SK-N-SH (cell line): ENCODE measurements at regions not wholly inside any gene's neighbourhood (a gene's known extent, or its start where the extent isn't known, plus 50 kb on each side); places are given as distances from the start of the nearest gene placed in this dataset.

Experiments
- CTCF ChIA-PET: fragments of 300-600, 350-600 bp; formaldehyde crosslinking; extraction: SDS; loops from one replicate; lab custom pipeline; 2021; lab: Yijun Ruan, JAX
- POLR2A ChIA-PET: fragments of 350-600 bp; sonication (Branson Sonifier 250); formaldehyde crosslinking; extraction: SDS; loops from one replicate; lab custom pipeline; 2020; ENCODE audit warnings: antibody characterized with exemption, inconsistent platforms; lab: Yijun Ruan, JAX
- DNase-seq: peaks from one replicate; pipeline ENCODE4 v3.0.0; 2012
- H2AFZ ChIP-seq: fragments of 200-600 bp; sonication (generic); 2 replicates; pipeline ENCODE4 v1.8.1; 2016; ENCODE audit warnings: antibody characterized with exemption, mild to moderate bottlenecking, low read depth
- H3F3A ChIP-seq: fragments of 200-600 bp; sonication (generic); replicated peaks from 2 replicates; pipeline ENCODE3; 2016; ENCODE audit warnings: antibody characterized with exemption, mild to moderate bottlenecking; ENCODE audit not compliant: insufficient read depth
- H3K27ac ChIP-seq, 2 experiments: fragments of 200-500 bp in 1 of 2; fragments of 200-600 bp in 1 of 2; sonication (Bioruptor generic) in 1 of 2; sonication (generic), shearing (Covaris generic) in 1 of 2; 2 replicates each; pipeline versions ENCODE4 v1.5.1 to v1.6.1; 2014 to 2016; ENCODE audit warnings: low read depth in 2 of 2, inconsistent platforms in 1 of 2, low read length in 1 of 2, mild to moderate bottlenecking in 1 of 2, mixed read lengths in 1 of 2
- H3K27me3 ChIP-seq: fragments of 200-600 bp; sonication (generic), shearing (Covaris generic); 2 replicates; pipeline ENCODE4 v1.6.1; 2016; ENCODE audit warnings: mixed run types; ENCODE audit not compliant: insufficient read depth
- H3K36me3 ChIP-seq, 2 experiments: fragments of 200-500 bp in 1 of 2; fragments of 200-600 bp in 1 of 2; sonication (Bioruptor generic) in 1 of 2; sonication (generic) in 1 of 2; replicated peaks in 1 of 2; 2 replicates each; pipeline versions ENCODE3 to v1.5.1; 2014 to 2016; ENCODE audit warnings: low read length in 1 of 2, mild to moderate bottlenecking in 1 of 2; ENCODE audit not compliant: insufficient read depth in 2 of 2, control insufficient read depth in 1 of 2
- H3K4me1 ChIP-seq, 2 experiments: fragments of 200-500 bp in 1 of 2; fragments of 200-600 bp in 1 of 2; sonication (Bioruptor generic) in 1 of 2; sonication (generic), shearing (Covaris generic) in 1 of 2; 2 replicates each; pipeline versions ENCODE4 v1.5.1 to v1.6.1; 2014 to 2016; ENCODE audit warnings: low read depth in 1 of 2, low read length in 1 of 2, mixed run types in 1 of 2; ENCODE audit not compliant: insufficient read depth in 2 of 2, control insufficient read depth in 1 of 2
- H3K4me2 ChIP-seq: fragments of 200-600 bp; sonication (generic), shearing (Covaris generic); 2 replicates; pipeline ENCODE4 v1.6.1; 2017; ENCODE audit warnings: mixed run types
- H3K4me3 ChIP-seq, 2 experiments: fragments of 200-500 bp in 1 of 2; fragments of 200-600 bp in 1 of 2; sonication (Bioruptor generic) in 1 of 2; sonication (generic), shearing (Covaris generic) in 1 of 2; 2 replicates each; pipeline versions ENCODE4 v1.5.1 to v1.8.1; 2014 to 2016; ENCODE audit warnings: low read depth in 2 of 2, inconsistent platforms in 1 of 2, low read length in 1 of 2, mild to moderate bottlenecking in 1 of 2, mixed read lengths in 1 of 2, moderate library complexity in 1 of 2
- H3K79me2 ChIP-seq: fragments of 200-600 bp; sonication (generic); 2 replicates; pipeline ENCODE4 v1.8.1; 2017; ENCODE audit warnings: mild to moderate bottlenecking; ENCODE audit not compliant: insufficient read depth
- H3K9ac ChIP-seq: fragments of 200-600 bp; sonication (generic); 2 replicates; pipeline ENCODE4 v1.6.1; 2017; ENCODE audit warnings: mixed run types
- H3K9me2 ChIP-seq: fragments of 200-600 bp; sonication (generic); 2 replicates; pipeline ENCODE4 v1.6.1; 2017; ENCODE audit warnings: mixed run types
- H3K9me3 ChIP-seq: fragments of 200-600 bp; sonication (generic); 2 replicates; pipeline ENCODE4 v1.6.1; 2017; ENCODE audit warnings: mixed run types, mild to moderate bottlenecking, moderate library complexity
- H4K20me1 ChIP-seq: fragments of 200-600 bp; sonication (generic); 2 replicates; pipeline ENCODE4 v1.6.1; 2017; ENCODE audit warnings: mild to moderate bottlenecking, mixed run types; ENCODE audit not compliant: insufficient read depth
- CHD2 ChIP-seq: fragments of 150-350 bp; IDR thresholded peaks from 2 replicates; pipeline ENCODE4 v1.6.1; 2018; ENCODE audit warnings: low read length; ENCODE audit not compliant: partially characterized antibody
- EP300 ChIP-seq, 2 experiments: IDR thresholded peaks; 2 replicates each; pipeline versions ENCODE4 v1.4.0 to v1.6.1; 2012; ENCODE audit warnings: borderline replicate concordance in 1 of 2, low read depth in 1 of 2, low read length in 1 of 2
- FOSL2 ChIP-seq: IDR thresholded peaks from 2 replicates; pipeline ENCODE4 v1.4.0; 2012; ENCODE audit warnings: low read depth, mild to moderate bottlenecking, moderate library complexity, borderline replicate concordance
- NRF1 ChIP-seq: IDR thresholded peaks from 2 replicates; pipeline ENCODE4 v1.6.1; 2012; ENCODE audit warnings: low read depth, mild to moderate bottlenecking, low read length
- REST ChIP-seq: IDR thresholded peaks from 2 replicates; pipeline ENCODE4 v1.6.1; 2012; ENCODE audit warnings: mild to moderate bottlenecking, low read depth, low read length, moderate library complexity
- SMC3 ChIP-seq: IDR thresholded peaks from 2 replicates; pipeline ENCODE4 v1.6.1; 2012; ENCODE audit warnings: low read depth, low read length, improper control_type of control experiment
- TAF1 ChIP-seq: IDR thresholded peaks from 2 replicates; pipeline ENCODE4 v1.6.1; 2012; ENCODE audit warnings: low read depth, mild to moderate bottlenecking, low read length, moderate library complexity, borderline replicate concordance
- ZBTB33 ChIP-seq: IDR thresholded peaks from 2 replicates; pipeline ENCODE4 v1.4.0; 2012; ENCODE audit warnings: low read depth, borderline replicate concordance
- WGBS: methylation state at CpG from one replicate; pipeline ENCODE4 v1.1.6; 2017; ENCODE audit warnings: low lambda C conversion rate; 5-methylcytosine and 5-hydroxymethylcytosine counted together
- TF ChIP-seq, protein P1 (sequence below): fragments of 150-350 bp; IDR thresholded peaks from 2 replicates; pipeline ENCODE4 v1.6.1; 2016; ENCODE audit warnings: mild to moderate bottlenecking, low read depth, low read length
- TF ChIP-seq, protein P2 (sequence below): IDR thresholded peaks from 2 replicates; pipeline ENCODE4 v1.4.0; 2012; ENCODE audit warnings: low read depth, borderline replicate concordance
- TF ChIP-seq, protein P3 (sequence below): fragments of 150-350 bp; IDR thresholded peaks from 2 replicates; pipeline ENCODE4 v1.6.1; 2017; ENCODE audit warnings: antibody characterized with exemption, low read length, low read depth, borderline replicate concordance

DNA sequence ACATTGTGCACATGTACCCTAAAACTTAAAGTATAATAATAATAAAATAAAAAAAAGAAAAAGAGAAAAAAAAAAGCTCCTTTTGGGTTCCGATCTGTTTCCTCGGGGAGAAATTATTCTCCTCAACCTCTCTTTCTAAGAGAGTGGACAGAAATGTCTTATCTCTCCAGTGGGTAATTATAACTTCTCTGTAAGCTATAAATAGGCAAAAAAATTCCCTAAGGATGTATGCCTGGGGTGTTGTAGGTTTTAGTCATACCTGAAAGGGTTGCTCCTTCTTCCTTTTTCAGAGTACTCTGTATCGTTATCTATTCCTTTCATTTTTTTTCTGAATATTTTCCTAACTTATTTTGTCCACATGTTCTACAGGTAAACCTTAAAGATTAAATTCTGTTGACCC is 169.7 kb upstream of the PTPRK start:
- no peaks in the 10 kb centered on the region for H3K9me2 ChIP-seq
- H3K79me2 ChIP-seq: no peaks in the 10 kb centered on the region
- TF ChIP-seq NRF1 (no peak), TAF1 (no peak), ZBTB33 (no peak), FOSL2 (no peak), CHD2 (no peak), REST (no peak)
- TF ChIP-seq, protein P1, sequence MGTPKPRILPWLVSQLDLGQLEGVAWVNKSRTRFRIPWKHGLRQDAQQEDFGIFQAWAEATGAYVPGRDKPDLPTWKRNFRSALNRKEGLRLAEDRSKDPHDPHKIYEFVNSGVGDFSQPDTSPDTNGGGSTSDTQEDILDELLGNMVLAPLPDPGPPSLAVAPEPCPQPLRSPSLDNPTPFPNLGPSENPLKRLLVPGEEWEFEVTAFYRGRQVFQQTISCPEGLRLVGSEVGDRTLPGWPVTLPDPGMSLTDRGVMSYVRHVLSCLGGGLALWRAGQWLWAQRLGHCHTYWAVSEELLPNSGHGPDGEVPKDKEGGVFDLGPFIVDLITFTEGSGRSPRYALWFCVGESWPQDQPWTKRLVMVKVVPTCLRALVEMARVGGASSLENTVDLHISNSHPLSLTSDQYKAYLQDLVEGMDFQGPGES: no peak
- H3K4me2 ChIP-seq: no peak overlapping the region
- H3K4me1 ChIP-seq: no peaks in the 10 kb centered on the region; a peak in 1 of 4 replicates
- H3K27ac ChIP-seq: no peak overlapping the region
- H3K36me3 ChIP-seq: no peaks in the 10 kb centered on the region
- H2AFZ ChIP-seq: no peak overlapping the region
- POLR2A ChIA-PET: no interaction called here
- no peaks in the 10 kb centered on the region for H3K27me3 ChIP-seq
- 91% methylated on average over 3 of the region's 3 CpGs for WGBS
- no peak for DNase-seq
- no peaks in the 10 kb centered on the region for H3K9me3 ChIP-seq
- no peaks in the 10 kb centered on the region for H4K20me1 ChIP-seq
- H3K4me3 ChIP-seq: no peak overlapping the region
- CTCF ChIA-PET: no interaction called here
- H3F3A ChIP-seq: no peaks in the 10 kb centered on the region
- H3K9ac ChIP-seq: no peak overlapping the region

GRCh38 chr6:128686084-128686483 is 165.7 kb upstream of the PTPRK start:
- Histone ChIP-seq H3K79me2 (no peaks in the 10 kb centered on the region), H3K27ac (no peak overlapping the region), H3K9ac (no peak overlapping the region), H3K9me2 (no peaks in the 10 kb centered on the region), H3F3A (no peaks in the 10 kb centered on the region), H2AFZ (no peak overlapping the region), H3K4me1 (no peaks in the 10 kb centered on the region), H3K27me3 (no peaks in the 10 kb centered on the region), H4K20me1 (no peaks in the 10 kb centered on the region), H3K36me3 (no peaks in the 10 kb centered on the region), H3K4me2 (no peak overlapping the region), H3K4me3 (no peak overlapping the region), H3K9me3 (no peaks in the 10 kb centered on the region)
- no peak for DNase-seq
- ChIA-PET POLR2A (no interaction called here), CTCF (no interaction called here)
- TF ChIP-seq EP300 (IDR thresholded peaks at IDR 0.05; ENCODE audit: borderline replicate concordance in 1 of 2, low read depth in 1 of 2, low read length in 1 of 2) (no peak), SMC3 (no peak)
- TF ChIP-seq, protein P2, sequence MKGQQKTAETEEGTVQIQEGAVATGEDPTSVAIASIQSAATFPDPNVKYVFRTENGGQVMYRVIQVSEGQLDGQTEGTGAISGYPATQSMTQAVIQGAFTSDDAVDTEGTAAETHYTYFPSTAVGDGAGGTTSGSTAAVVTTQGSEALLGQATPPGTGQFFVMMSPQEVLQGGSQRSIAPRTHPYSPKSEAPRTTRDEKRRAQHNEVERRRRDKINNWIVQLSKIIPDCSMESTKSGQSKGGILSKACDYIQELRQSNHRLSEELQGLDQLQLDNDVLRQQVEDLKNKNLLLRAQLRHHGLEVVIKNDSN: no peak
- TF ChIP-seq, protein P3, sequence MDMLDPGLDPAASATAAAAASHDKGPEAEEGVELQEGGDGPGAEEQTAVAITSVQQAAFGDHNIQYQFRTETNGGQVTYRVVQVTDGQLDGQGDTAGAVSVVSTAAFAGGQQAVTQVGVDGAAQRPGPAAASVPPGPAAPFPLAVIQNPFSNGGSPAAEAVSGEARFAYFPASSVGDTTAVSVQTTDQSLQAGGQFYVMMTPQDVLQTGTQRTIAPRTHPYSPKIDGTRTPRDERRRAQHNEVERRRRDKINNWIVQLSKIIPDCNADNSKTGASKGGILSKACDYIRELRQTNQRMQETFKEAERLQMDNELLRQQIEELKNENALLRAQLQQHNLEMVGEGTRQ: no peak
